Stimulated activated CD4-positive, alpha-beta T cell treated with anti-CD3 and anti-CD28 coated beads, Interleukin-1b, Interleukin-23, amount 100 ng/mL, for 48 hours (primary cell): ENCODE measurements at regions not wholly inside any gene's neighbourhood (a gene's known extent, or its start where the extent isn't known, plus 50 kb on each side); places are given as distances from the start of the nearest gene placed in this dataset.
"Not testable (repeated sequence)": the region's sequence is repeated elsewhere in the genome, so short reads cannot be mapped to it uniquely, and the experiment has no call there.

ENCODE experiments used
- DNase-seq: peaks from one replicate; pipeline ENCODE4 v3.0.0-alpha.2; 2020

DNA sequence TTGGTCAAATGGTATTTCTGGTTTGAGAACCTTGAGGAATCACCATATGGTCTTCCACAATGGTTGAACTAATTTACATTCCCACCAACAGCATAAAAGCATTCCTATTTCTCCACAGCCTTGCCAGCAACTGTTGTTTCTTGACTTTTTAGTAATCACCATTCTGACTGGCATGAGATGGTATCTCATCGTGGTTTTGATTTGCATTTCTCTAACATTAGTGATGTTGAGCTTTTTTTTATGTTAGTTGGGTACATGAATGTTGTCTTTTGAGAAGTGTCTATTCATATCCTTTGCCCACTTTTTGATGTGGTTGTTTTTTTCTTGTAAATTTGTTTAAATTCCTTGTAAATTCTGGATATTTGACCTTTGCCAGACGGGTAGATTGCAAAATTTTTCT is 679.7 kb downstream of the METTL15 start:
- DNase-seq: not testable (repeated sequence)

DNA sequence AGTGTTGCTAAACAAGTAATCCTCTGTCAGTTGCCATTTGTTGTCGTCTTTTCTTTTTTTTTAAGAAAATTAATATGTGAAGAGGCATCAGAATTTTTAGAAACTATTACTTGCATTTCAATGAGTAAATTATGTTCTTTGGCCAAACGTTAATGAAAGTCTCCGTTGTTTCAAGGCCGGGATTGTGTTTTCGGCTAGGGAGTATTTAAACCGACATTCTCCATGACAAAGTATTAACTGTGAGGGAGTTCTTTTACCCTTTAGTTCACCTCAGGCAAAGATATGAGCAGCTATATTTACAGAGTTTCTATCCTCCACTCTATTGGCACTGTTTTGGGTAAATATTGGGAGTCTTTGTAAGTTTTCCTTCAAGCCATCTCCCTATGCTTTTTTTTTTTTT is 668.9 kb downstream of the METTL15 start:
- DNase-seq: no peak

DNA sequence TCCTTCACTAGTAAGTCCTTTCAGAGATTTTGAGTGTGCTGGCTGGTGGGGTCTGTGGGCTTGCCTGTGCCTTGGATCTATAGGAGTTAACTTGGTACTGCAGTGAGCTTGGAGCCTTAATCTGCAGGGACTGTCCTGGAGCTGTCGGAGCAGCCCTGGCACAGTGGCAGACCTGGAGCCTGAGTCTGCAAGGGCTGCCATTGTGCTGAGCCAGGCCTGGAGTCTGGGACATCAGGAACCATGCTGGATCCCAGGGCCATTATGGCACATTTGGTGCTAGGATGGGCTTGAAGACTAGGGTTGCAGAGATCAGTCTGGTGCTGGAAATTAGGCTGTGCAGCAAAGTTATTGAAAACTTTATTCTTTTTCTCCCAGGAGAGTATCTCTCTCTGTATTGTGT is 665.4 kb downstream of the METTL15 start:
- DNase-seq: no peak

DNA sequence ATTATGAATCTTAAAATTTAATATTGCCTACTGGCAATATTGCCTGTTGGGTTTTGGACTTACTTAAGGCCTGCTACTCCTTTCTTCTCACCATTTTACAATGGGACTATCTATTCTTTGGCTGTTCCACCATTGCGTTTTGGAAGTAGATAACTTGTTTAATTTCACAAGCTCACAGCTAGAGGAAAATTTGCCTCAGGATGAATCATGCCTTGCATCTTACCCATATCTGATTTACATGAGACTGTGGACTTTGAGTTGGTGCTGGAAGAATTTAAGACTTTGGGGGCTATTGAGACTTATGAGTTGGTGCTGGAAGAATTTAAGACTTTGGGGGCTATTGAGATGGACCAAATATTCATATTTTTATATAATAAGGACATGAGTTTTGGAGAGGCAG is 662.6 kb downstream of the METTL15 start:
- no peak for DNase-seq

DNA sequence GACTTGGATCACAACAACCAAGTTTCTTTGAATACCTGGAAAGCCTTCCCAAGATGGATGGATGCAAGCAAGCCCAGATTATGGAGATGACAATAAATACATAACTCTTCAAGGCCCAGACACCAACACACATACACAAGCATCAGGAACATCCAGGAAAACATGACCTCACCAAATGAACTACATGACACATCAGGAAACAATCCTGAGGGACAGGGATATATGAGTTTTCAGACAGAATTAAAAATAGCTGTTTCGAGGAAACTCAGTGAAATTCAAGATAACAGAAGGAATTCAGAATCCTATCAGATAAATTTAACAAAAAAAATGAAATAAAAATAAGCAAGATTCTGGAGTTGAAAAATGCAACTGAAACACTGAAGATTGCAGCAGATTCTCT is 659.4 kb downstream of the METTL15 start:
- DNase-seq: no peak

DNA sequence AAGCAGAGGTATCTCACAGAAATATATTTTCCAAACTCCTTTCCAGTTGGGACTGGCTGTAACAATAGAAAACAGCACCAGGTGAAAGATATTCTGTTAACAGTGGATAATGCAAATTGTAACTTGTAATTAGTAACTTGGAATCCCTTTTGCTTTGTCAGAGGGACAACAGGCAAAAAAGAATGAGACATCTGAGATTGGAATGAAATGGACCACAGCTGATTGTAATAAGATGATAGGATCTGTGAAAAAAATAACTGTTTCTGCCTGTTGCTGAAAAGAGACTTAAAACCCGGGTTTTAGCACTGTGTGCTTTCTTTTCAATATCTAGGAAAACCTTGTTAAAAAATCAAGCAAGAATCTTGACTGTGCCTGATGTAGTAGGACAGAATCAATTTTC is 655.7 kb downstream of the METTL15 start:
- DNase-seq: no peak

DNA sequence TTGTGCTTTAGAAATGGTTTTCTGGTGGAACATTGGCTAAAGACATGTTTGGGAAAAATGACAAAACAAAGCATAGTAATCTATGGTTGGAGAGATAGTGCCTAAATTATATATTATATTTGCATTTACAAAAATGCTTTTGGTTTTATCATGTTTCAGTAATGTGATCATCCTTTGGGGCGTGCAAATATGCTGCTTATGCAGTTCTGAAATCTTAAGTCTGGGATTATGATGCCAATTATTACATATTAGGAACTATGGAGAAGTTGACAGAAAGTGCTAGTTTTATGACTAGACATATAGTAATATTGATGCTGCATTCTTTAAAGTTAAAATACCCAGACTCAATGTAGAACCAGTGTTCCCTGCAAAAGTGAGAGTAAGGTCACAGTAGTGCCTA is 655.0 kb downstream of the METTL15 start:
- DNase-seq: no peak

DNA sequence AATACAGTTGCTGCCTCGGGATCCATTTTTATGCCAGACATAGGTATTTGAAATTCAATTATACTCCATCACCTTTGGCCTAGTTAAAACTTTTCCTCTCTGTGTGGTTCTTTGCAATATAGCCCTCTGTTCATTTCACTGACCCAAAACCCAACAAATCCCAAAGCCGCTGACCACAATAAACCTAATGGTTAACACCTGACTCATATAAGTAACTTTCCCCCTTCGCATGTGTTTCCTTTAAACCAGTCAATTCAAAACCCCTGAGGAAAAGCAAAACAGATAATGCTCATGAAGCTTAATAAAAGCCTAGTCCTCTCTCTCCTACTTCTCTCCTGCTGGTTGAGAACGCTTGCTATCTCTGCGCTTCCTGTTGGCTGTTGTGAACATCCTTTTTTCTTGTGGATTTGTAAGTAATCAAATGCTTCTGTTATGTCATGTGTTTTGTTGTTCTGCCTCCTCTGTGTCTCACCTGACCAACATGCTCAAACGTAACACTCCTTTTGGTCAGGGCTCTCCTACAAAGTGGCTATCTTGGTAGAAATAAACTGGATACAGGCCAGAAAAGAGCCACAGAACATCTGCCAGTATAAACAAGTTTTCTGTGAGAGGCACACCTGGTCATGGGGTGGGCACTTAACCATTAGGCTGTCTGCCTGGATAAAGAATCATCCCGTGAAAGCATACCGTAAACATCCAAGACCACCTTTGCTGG is 652.6 kb downstream of the METTL15 start:
- DNase-seq: no peak

DNA sequence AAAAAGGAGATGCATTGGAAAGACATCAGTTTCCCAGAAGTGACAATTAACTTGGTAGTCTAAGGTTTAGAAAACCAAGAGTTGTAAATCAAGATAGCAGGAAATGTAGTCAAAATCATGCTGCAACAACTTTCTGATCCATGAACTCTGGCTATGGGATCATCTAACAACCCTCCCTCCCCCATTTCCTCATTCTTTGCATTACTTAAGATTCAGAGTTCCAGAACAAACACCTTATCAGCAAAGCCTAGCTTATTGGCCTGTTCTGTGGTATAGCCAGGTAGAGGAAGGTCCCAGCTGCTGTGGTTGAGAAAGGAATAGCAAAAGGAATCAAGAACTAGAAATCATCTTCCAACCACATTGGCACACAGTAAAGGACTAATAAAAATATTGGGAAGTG is 651.1 kb downstream of the METTL15 start:
- DNase-seq: no peak

DNA sequence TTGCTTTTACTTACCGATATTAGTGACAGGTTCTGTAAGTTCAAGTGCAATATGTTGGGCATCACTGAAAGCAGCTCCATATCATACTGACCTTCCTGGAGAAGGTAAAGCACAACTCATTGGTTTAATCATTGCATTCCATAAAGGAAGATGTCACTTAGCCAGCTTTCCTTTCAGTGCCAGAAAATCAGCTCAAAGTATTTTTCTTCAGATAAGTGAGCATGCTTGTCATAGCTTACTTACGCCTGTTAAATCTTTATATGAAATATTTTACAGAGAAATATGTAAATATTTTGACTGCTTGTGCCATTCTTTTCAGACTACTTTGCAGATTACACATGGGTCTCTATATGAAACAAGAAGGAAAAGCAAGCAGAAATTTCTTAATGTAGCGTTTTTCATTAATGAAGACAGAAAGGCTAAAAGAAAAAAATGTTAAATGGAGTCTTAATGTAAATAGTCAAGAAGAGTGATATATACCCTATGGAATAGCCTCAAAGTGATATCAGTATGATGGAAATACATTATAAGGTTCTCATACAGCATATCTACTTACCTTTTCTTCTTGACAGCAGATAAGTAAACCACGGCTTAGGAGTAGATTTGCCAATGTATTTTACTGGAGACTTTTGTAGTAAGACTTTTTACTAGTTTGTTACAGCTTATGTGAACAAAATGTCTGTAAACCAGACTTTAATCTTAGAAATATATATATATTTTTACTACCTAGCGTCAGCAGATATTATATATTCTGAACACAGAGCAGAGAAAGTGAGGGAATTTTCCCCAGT is 649.7 kb downstream of the METTL15 start:
- no peak for DNase-seq

DNA sequence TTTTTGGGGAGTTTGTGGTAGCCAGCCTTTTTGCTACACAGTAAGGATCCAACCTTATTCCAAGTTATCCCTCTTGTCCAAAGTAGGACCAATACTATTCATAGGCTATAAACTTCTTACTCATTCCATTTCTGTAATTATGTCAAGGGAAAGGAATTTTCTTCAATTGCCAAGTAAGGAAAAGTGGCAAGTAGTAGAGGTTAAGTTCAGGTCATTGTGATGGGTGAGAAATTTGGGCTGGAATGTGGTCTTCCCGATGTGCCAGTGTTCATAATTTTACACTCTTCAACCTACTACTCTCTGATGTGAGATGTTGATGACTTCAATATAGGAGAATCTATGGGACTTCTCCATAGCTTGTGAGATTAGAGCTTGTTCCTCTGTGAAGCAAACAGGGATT is 648.8 kb downstream of the METTL15 start:
- DNase-seq: no peak

DNA sequence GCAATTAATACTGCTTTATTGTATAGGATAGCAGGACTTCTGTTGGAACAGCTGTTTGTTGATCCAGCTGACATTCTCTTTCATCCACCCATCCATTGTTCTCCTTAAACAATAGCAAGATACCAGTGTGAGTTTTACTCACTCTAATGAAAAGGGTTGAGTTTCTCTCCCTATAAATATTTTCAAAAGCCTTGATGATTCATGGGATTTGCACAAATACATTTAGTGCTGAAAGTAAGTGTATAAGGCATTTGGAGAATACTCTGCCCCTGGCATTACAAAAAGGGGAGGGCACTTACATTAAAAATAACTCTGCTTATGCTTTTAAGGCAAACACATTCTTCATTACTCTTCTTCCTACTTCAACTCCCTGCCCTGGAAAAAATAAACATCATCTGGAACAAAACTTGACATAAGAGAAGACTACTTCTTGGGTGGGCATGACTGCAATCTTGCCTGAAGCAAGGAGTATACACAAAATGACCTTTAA is 634.9 kb downstream of the METTL15 start:
- DNase-seq: no peak

DNA sequence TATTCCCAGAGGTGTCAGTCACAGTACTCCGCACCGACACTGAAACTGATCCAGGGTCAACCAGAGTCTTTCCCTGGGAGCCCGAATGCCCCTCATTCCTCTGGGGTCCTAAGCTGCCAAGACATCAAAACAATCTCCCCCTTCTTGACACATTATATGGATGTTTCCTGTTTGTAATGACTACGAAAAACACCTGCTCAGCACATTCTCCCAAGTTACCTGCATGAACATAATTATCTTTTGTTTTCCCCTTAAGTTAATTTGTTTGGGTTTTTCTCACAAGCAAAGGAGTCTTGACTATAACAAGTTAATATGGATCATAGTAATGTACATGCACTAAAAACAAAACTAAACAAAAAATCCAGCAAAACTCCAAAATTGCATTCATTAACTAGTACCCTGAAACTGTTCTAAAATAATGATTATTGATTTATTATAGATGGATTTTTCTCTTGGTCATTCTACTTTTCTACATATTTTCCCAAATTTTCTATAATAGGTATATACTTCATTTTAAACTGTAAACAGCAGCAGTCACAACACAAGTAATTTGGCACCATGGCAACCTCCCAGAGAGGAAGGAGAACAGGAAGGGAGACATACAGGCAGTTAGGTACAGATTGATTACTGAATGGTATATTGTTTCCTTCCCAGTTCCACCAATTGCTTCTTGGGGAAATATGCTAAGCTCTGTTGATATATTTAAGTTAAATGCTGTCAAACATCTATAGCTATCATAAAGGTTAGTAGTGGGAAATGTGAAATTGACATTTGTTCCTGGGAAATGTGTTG is 631.5 kb downstream of the METTL15 start:
- DNase-seq: no peak

DNA sequence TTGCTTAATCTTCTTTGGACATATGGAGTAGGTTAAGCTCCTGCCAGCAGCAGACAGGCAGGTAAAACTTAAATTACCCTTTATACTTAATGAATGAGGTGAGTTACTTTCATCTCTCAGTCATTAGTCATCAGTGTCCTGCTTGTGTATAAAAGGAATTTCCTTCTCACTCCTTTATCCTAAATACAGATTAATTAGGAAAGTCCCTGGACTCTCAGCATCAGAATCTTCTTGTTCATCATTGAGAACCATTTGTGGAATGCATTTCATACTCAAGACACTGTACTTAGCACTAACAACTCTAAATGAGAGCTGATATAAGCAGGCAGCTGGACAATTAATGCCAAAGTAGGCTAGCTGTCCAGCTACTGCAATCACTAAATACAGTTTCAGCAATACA is 630.4 kb downstream of the METTL15 start:
- no peak for DNase-seq

DNA sequence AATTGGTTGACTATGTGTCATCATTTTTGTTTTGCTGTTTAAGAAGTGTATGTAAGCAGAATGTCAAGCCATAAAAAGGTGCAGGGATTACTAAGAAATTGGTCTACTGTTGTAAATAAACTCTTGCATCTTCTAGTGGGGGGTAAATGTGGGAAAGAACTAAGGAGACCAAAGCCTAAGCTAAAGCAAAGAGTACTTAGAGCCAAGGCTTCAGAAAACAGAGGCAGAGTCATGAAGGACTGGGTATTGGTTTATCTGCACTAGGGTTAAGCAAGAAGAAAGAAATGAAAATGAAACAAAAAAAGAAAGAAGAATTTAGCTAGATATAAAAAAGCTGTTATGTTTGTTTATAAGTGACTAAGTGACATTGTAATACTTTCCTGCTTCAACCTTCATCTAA is 628.1 kb downstream of the METTL15 start:
- no peak for DNase-seq

DNA sequence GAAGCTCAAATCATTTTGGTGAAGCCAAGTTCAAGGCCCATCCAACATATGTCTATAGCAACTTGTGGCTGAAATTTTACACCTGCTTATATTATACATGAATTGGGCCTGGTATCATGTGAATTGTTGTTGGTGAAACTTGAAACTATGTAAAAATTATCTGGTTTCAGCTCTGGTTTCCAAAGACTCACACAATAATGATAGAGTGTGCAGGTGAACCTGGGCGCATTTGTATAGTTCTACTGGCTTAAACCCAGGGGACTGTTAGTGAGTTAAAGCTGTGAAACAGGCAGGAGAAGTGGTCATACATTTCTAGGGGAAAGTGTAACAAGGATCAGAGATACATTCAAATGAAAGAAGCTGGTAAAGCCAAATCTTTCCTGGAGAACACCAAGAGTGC is 627.3 kb downstream of the METTL15 start:
- DNase-seq: no peak

DNA sequence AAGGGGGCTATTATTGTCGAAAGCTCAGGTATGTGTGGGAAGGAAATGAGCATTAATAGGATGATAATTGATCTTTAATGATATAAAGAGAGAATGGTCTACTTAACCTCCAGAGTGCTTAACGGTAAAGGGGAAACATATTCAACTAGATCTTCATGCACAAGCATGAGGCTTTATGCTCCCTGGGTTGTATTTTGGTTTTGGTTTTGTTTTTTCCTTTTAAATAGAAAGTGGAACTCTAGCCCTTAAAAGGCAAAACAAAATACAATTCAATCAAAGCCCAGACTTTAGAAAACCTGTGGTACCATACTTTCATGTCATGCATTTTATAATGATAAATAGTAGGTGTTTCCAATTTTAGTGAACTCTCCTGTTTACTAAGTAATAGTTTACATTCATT is 622.7 kb downstream of the METTL15 start:
- no peak for DNase-seq

DNA sequence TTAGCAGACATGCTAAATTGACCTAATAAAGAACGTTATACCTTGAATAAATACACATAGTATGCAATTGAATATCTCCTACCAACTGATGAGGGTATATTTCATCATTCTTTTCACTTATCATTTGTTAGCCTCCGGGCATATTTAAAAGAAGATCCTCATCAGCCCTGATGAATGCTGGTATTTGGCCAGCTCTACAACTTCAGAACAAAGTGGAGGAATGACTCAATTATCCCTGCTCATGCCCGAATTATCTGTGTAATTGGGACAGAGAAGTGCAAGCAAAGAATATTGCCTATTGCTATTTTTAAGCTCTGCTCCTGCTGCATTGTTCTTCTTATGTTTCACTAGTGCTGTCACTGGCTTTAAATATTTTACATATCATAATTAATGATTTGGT is 622.1 kb downstream of the METTL15 start:
- no peak for DNase-seq

DNA sequence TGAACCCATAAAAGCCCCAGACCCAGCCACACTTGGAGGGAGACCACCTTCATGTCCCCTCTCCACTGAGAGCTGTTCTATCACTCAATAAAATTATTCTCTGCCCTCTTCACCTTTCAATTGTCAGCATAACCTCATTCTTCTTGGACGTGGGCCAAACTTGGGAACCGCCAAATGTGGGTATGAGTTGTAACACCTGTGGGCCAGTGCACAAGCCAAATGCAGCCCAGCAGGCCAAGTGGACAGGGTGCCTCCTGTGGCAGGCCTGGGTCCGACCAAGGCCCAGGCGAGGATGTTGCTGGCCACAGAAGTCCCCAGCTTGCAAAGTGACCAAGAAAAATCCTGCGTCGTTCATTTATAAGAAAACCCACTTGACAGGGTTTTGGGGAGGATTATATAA is 621.2 kb downstream of the METTL15 start:
- DNase-seq: no peak

DNA sequence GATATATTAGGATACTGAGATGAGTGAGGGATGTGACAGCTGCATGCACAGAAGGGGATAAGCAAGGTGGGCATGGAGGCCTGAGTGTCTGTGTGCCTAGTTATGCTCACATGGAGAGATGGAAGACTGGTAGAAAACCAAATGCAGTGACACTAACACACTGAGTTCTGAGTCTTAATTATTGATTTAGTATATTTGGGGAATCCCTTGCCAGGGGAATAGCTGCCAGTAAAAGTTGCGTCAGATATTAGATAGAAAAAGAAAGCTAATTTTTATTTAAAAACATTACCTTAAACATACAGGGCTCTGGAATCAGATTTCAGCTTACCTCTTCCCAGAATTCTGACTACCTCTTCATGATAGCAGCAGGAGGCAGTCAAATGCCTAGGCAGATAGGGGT is 620.5 kb downstream of the METTL15 start:
- no peak for DNase-seq

DNA sequence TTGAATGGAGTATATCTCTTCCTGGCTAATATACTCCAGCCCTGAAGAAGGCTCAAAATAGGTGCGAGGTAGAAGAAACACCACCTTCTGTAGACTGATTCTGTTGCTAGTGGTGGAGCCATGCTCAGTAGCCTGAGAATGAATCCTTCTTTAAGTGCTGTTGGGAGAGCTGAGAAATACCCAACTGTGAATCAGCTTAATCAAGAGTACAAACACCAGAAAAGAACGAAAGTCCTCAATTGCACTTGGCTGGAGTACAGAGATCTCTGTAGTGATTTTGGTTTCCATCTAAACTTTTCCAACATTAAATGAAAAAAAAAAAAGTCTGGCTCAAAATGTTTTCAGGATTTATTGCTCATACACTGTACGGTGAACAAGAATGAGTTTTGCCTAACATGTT is 619.1 kb downstream of the METTL15 start:
- no peak for DNase-seq

DNA sequence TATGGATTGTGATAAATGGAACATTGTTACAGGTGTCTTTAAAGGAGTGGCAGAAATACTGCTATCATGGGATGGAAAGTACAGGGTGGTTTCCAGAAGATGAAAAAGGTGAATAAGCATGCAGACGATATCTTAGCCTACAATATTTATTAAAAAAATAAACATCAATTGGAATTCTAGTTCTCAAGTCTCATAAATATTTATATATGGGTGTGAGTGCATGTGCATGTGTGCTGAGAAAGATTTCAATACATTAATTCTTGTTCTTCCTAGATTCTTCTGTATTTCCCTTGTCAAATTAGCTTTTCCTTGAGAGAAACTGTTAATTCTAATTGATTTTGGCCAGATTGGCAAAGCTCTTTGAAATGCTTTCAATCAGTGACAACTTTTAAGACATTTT is 618.2 kb downstream of the METTL15 start:
- no peak for DNase-seq

DNA sequence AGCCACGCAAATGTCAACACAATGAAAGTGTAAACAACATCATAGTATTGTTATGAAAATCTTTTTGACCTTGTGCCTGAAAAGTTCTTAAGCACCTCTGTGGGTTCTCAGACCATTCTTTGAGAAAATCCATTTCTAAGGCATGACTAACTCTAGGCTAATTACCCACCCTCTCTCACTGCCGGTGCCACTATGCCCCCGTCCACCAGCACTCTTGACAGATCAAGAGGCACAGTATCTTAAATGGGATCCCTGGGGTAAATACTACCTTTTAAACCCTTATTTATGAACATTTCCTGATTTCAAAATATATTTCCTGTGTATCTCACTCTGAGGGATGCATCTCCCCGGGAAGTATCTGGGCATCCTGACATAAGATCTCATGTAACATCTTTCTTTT is 607.5 kb downstream of the METTL15 start:
- no peak for DNase-seq

DNA sequence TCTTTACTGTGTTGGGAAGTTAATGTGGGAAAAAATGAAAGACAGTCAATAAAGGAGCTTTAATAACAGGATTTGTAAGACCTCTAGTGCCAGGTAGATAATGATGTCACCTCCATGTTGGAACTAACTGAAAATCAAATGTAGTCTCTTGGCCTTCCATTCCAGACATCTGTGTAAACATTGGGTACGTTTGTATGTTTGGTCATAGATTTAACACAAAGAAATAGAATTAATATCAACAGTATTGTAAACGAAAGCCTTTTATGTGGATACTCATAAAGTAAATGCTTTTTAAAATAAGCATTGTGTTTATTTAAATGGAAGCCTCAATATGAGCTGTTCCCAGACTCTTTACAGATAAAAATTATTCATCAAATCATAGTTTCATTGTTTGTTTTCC is 605.7 kb downstream of the METTL15 start:
- DNase-seq: no peak
